ENCODE measurements at regions not wholly inside any gene's neighbourhood (a gene's known extent, or its start where the extent isn't known, plus 50 kb on each side); places are given as distances from the start of the nearest gene placed in this dataset.

- TF ChIP-seq EZH2 (IDR thresholded peaks at IDR 0.05; ENCODE audit: low read length, unreplicated experiment) (no peak), CTCF (conservative IDR thresholded peaks at IDR 0.05; ENCODE audit: low read depth, low read length) (no peak), EZH2phosphoT487 (IDR thresholded peaks at IDR 0.05; ENCODE audit: borderline replicate concordance, low read length) (no peak)
Observed at GRCh38 chr2:62624855-62625254, 80.7 kb upstream of the EHBP1 start.

Data from PC-3 (cell line).